ENCODE measurements at regions not wholly inside any gene's neighbourhood (a gene's known extent, or its start where the extent isn't known, plus 50 kb on each side); places are given as distances from the start of the nearest gene placed in this dataset.
"Not testable (repeated sequence)": the region's sequence is repeated elsewhere in the genome, so short reads cannot be mapped to it uniquely, and the experiment has no call there.

- TF ChIP-seq CTCF (conservative IDR thresholded peaks at IDR 0.05; ENCODE audit: control insufficient read depth, insufficient read depth, low read depth, low read length), result no peak
- no peak for DNase-seq (ENCODE audit: low read depth)
- H3K4me3 ChIP-seq (ENCODE audit: control insufficient read depth, low read depth, low read length), result no peak overlapping the region
These were observed 672.9 kb upstream of the SOX11 start for GRCh38 chr2:5019324-5019723.

- no peak for DNase-seq (ENCODE audit: low read depth)
- H3K4me3 ChIP-seq (ENCODE audit: control insufficient read depth, low read depth, low read length), result no peak overlapping the region
- no peak for TF ChIP-seq CTCF (conservative IDR thresholded peaks at IDR 0.05; ENCODE audit: control insufficient read depth, insufficient read depth, low read depth, low read length)
These were observed 671.9 kb upstream of the SOX11 start for GRCh38 chr2:5020116-5020875.

GRCh38 chr2:5021136-5021535, 671.0 kb upstream of the SOX11 start:
- no peak for TF ChIP-seq CTCF (conservative IDR thresholded peaks at IDR 0.05; ENCODE audit: control insufficient read depth, insufficient read depth, low read depth, low read length)
- H3K4me3 ChIP-seq (ENCODE audit: control insufficient read depth, low read depth, low read length), result no peak overlapping the region
- DNase-seq (ENCODE audit: low read depth), result no peak

GRCh38 chr2:5022061-5022460, 670.1 kb upstream of the SOX11 start:
- no peak for DNase-seq (ENCODE audit: low read depth)
- no peak for TF ChIP-seq CTCF (conservative IDR thresholded peaks at IDR 0.05; ENCODE audit: control insufficient read depth, insufficient read depth, low read depth, low read length)

GRCh38 chr2:5022708-5023635, 669.2 kb upstream of the SOX11 start:
- H3K4me3 ChIP-seq (ENCODE audit: control insufficient read depth, low read depth, low read length); DNase-seq (ENCODE audit: low read depth): not testable (repeated sequence)

More at GRCh38 chr2:5022061-5022460, 670.1 kb upstream of the SOX11 start:
- H3K4me3 ChIP-seq (ENCODE audit: control insufficient read depth, low read depth, low read length), result no peak overlapping the region

GRCh38 chr2:5026571-5027234, 665.5 kb upstream of the SOX11 start:
- no peak overlapping the region for H3K4me3 ChIP-seq (ENCODE audit: control insufficient read depth, low read depth, low read length)
- no peak for DNase-seq (ENCODE audit: low read depth)
- TF ChIP-seq CTCF (conservative IDR thresholded peaks at IDR 0.05; ENCODE audit: control insufficient read depth, insufficient read depth, low read depth, low read length), result no peak
